ENCODE measurements at regions not wholly inside any gene's neighbourhood (a gene's known extent, or its start where the extent isn't known, plus 50 kb on each side); places are given as distances from the start of the nearest gene placed in this dataset.

GRCh38 chr12:46531059-46531785, 158.6 kb upstream of the SLC38A2 start:
- no peak for DNase-seq
- CTCF ChIA-PET: no interaction called here
- WGBS (ENCODE audit: low lambda C conversion rate): 50% methylated on average over 2 of the region's 6 CpGs
- Histone ChIP-seq H3K79me2 (ENCODE audit: insufficient read depth) (no peaks in the 10 kb centered on the region), H3K27me3 (ENCODE audit: insufficient read depth) (no peaks in the 10 kb centered on the region), H3K4me1 (ENCODE audit: control insufficient read depth in 1 of 2, insufficient read depth in 2 of 2, low read depth in 1 of 2, low read length in 1 of 2) (peaks cover 0 to 4% of the 10 kb centered on the region in 2 experiments; a peak in 2 of 4 replicates), H3K36me3 (replicated peaks in 1 of 2; ENCODE audit: control insufficient read depth in 1 of 2, insufficient read depth in 2 of 2, low read length in 1 of 2) (no peaks in the 10 kb centered on the region), H3K27ac (ENCODE audit: low read depth in 2 of 2, low read length in 1 of 2) (no peak overlapping the region), H3K4me2 (no peak overlapping the region), H3K9me2 (no peaks in the 10 kb centered on the region), H2AFZ (ENCODE audit: low read depth) (no peak overlapping the region), H3K4me3 (ENCODE audit: low read depth in 2 of 2, low read length in 1 of 2) (no peak overlapping the region), H3F3A (replicated peaks; ENCODE audit: insufficient read depth) (peaks cover under 1% of the 10 kb centered on the region), H3K9ac (no peak overlapping the region), H3K9me3 (peaks cover 4% of the 10 kb centered on the region; the same call in 1 of the 2 replicates), H4K20me1 (ENCODE audit: insufficient read depth) (no peaks in the 10 kb centered on the region)
- no peak for TF ChIP-seq YY1 (IDR thresholded peaks at IDR 0.05; ENCODE audit: low read depth)
- POLR2A ChIA-PET: no interaction called here

GRCh38 chr12:46530373-46531056, 157.9 kb upstream of the SLC38A2 start:
- no peak overlapping the region for H2AFZ ChIP-seq (ENCODE audit: low read depth)
- WGBS (ENCODE audit: low lambda C conversion rate): 74% methylated on average over 7 of the region's 14 CpGs
- CTCF ChIA-PET: interaction anchor here (0.6 to 1.3 kb wide), 3 partner anchors 9 to 121 kb away, joined by 3 to 4 read pairs (median 3); no protein-coding TSS in a partner anchor
- DNase-seq: no peak
- peaks cover 8% of the 10 kb centered on the region for H3F3A ChIP-seq (replicated peaks; ENCODE audit: insufficient read depth)
- H3K4me1 ChIP-seq (ENCODE audit: control insufficient read depth in 1 of 2, insufficient read depth in 2 of 2, low read depth in 1 of 2, low read length in 1 of 2): peaks cover under 1 to 5% of the 10 kb centered on the region in 2 experiments
- POLR2A ChIA-PET: no interaction called here
- no peak overlapping the region for H3K4me2 ChIP-seq
- no peaks in the 10 kb centered on the region for H3K9me2 ChIP-seq
- H3K9ac ChIP-seq: no peak overlapping the region
- H3K9me3 ChIP-seq: peaks cover 4% of the 10 kb centered on the region; the same call in 1 of the 2 replicates
- no peak for TF ChIP-seq USF2 (IDR thresholded peaks at IDR 0.05; ENCODE audit: borderline replicate concordance, low read depth, low read length)
- H4K20me1 ChIP-seq (ENCODE audit: insufficient read depth): no peaks in the 10 kb centered on the region
- H3K27ac ChIP-seq (ENCODE audit: low read depth in 2 of 2, low read length in 1 of 2): no peak overlapping the region
- no peaks in the 10 kb centered on the region for H3K79me2 ChIP-seq (ENCODE audit: insufficient read depth)
- H3K36me3 ChIP-seq (replicated peaks in 1 of 2; ENCODE audit: control insufficient read depth in 1 of 2, insufficient read depth in 2 of 2, low read length in 1 of 2): no peaks in the 10 kb centered on the region
- no peak overlapping the region for H3K4me3 ChIP-seq (ENCODE audit: low read depth in 2 of 2, low read length in 1 of 2)
- H3K27me3 ChIP-seq (ENCODE audit: insufficient read depth): no peaks in the 10 kb centered on the region

- ChIA-PET POLR2A (no interaction called here), CTCF (interaction anchor here (0.7 to 2.8 kb wide), 2 partner anchors 10 to 402 kb away, joined by 3 to 8 read pairs; no protein-coding TSS in a partner anchor)
- no peak overlapping the region for H2AFZ ChIP-seq (ENCODE audit: low read depth)
- no peak for TF ChIP-seq GATA2 (CRISPR knock-in tag; IDR thresholded peaks at IDR 0.05)
- TF ChIP-seq USF2 (IDR thresholded peaks at IDR 0.05; ENCODE audit: borderline replicate concordance, low read depth, low read length): no peak
- no peak for TF ChIP-seq CHD2 (IDR thresholded peaks at IDR 0.05; ENCODE audit: low read length, partially characterized antibody)
- no peak for TF ChIP-seq FOSL2 (IDR thresholded peaks at IDR 0.05; ENCODE audit: borderline replicate concordance, low read depth)
- no peak for TF ChIP-seq JUND (IDR thresholded peaks at IDR 0.05)
- no peak for TF ChIP-seq EP300 (IDR thresholded peaks at IDR 0.05; ENCODE audit: borderline replicate concordance in 1 of 2, low read depth in 1 of 2, low read length in 1 of 2)
- no peak for TF ChIP-seq SMC3 (IDR thresholded peaks at IDR 0.05; ENCODE audit: low read depth, low read length)
- no peak for TF ChIP-seq NFIC (IDR thresholded peaks at IDR 0.05; ENCODE audit: borderline replicate concordance)
- TF ChIP-seq MXI1 (IDR thresholded peaks at IDR 0.05; ENCODE audit: low read depth, low read length): no peak
- no peak for TF ChIP-seq MEF2A (IDR thresholded peaks at IDR 0.05; ENCODE audit: borderline replicate concordance, low read depth)
- TF ChIP-seq RXRA (IDR thresholded peaks at IDR 0.05; ENCODE audit: borderline replicate concordance, low read depth): no peak
- TF ChIP-seq EZH2phosphoT487 (IDR thresholded peaks at IDR 0.05; ENCODE audit: borderline replicate concordance, low read depth): no peak
- TF ChIP-seq NRF1 (IDR thresholded peaks at IDR 0.05; ENCODE audit: low read depth, low read length): no peak
- TF ChIP-seq POLR2AphosphoS5 (IDR thresholded peaks at IDR 0.05; ENCODE audit: low read depth, low read length): no peak
- TF ChIP-seq, protein P1, sequence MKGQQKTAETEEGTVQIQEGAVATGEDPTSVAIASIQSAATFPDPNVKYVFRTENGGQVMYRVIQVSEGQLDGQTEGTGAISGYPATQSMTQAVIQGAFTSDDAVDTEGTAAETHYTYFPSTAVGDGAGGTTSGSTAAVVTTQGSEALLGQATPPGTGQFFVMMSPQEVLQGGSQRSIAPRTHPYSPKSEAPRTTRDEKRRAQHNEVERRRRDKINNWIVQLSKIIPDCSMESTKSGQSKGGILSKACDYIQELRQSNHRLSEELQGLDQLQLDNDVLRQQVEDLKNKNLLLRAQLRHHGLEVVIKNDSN (IDR thresholded peaks at IDR 0.05; ENCODE audit: borderline replicate concordance, low read depth): no peak
- TF ChIP-seq RFX5 (IDR thresholded peaks at IDR 0.05; ENCODE audit: low read length): no peak
- H3K36me3 ChIP-seq (replicated peaks in 1 of 2; ENCODE audit: control insufficient read depth in 1 of 2, insufficient read depth in 2 of 2, low read length in 1 of 2): no peaks in the 10 kb centered on the region
- DNase-seq: no peak
- WGBS (ENCODE audit: low lambda C conversion rate): 72% methylated on average over 3 of the region's 3 CpGs
- H3K4me3 ChIP-seq (ENCODE audit: low read depth in 2 of 2, low read length in 1 of 2): no peak overlapping the region
- no peaks in the 10 kb centered on the region for H3K27me3 ChIP-seq (ENCODE audit: insufficient read depth)
- peaks cover 31% of the 10 kb centered on the region for H3F3A ChIP-seq (replicated peaks; ENCODE audit: insufficient read depth)
- no peak overlapping the region for H3K9ac ChIP-seq
- no peaks in the 10 kb centered on the region for H4K20me1 ChIP-seq (ENCODE audit: insufficient read depth)
- no peak overlapping the region; a peak in 1 of 4 replicates for H3K27ac ChIP-seq (ENCODE audit: low read depth in 2 of 2, low read length in 1 of 2)
- peaks cover 26% of the 10 kb centered on the region for H3K79me2 ChIP-seq (ENCODE audit: insufficient read depth)
- H3K4me2 ChIP-seq: no peak overlapping the region
- peaks cover 11 to 25% of the 10 kb centered on the region in 2 experiments for H3K4me1 ChIP-seq (ENCODE audit: control insufficient read depth in 1 of 2, insufficient read depth in 2 of 2, low read depth in 1 of 2, low read length in 1 of 2)
- no peaks in the 10 kb centered on the region for H3K9me2 ChIP-seq
- peaks cover 4% of the 10 kb centered on the region; the same call in 1 of the 2 replicates for H3K9me3 ChIP-seq
Observed at GRCh38 chr12:46526233-46526632, 153.7 kb upstream of the SLC38A2 start.
